HG03066 (cell line): ENCODE measurements at regions not wholly inside any gene's neighbourhood (a gene's known extent, or its start where the extent isn't known, plus 50 kb on each side); places are given as distances from the start of the nearest gene placed in this dataset.

Experiments used
- ATAC-seq: cut with Tn5 transposase; IDR thresholded peaks from one replicate; pipeline ENCODE4 v1.9.1; 2021; ENCODE audit warnings: low read depth; ENCODE audit not compliant: unreplicated experiment

DNA sequence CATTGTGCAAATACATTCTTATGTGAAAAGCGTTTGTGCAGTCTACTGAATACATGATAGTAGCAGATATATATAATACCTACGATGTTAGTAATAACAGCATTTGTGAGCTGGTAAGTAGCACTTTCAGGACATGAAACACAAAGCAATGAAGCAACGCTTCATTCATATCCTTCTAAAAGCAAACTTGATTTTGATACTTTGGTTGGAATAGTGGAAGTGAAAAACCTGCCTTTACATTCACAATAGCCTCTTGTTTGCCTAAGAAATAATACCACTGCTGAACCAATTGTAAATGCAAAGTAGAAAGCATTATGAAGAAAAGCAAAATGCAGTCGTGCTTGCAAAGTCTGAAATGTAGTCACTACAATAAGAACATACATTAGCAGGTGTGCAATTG, 926.3 kb downstream of the FSTL5 start:
- no peak for ATAC-seq

DNA sequence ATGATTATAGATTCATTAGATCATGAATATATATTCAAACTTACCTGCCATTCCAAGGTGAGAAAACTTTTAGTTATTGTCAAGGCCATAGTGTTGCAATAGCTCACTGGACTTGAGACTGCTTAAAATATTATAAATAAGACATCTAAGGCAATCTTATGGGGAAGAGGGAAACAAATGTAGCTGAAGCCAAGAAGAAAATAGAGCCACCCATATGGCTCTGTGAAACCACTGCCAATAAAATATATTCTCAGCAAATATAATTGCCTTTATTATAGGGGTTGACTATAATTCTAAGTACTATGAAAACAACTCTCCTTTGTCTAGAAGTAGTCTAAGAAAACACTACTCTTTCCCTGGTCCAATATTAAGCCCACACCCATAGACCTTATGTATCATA, 938.5 kb downstream of the FSTL5 start:
- ATAC-seq = no peak

GRCh38 chr4:161222889-161223288, 940.9 kb downstream of the FSTL5 start:
- ATAC-seq = no peak

DNA sequence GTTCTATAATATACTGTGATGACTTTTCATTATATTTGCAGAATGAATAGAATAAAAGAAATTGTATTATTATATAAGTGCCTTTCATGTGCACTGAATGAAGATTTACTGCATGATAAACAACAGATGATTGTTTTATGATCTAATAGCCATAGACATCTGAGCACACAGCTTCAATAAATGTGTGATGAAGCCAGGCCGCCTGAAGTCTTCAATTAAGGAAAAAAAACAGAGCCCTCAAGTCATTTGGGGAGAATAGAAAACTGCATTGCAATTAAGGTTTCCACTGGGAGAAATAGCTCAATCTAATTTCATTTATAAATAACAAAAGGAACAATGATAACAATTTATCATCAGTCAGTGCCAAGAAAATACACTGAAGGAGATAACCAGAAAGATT, 955.2 kb downstream of the FSTL5 start:
- ATAC-seq = no peak

DNA sequence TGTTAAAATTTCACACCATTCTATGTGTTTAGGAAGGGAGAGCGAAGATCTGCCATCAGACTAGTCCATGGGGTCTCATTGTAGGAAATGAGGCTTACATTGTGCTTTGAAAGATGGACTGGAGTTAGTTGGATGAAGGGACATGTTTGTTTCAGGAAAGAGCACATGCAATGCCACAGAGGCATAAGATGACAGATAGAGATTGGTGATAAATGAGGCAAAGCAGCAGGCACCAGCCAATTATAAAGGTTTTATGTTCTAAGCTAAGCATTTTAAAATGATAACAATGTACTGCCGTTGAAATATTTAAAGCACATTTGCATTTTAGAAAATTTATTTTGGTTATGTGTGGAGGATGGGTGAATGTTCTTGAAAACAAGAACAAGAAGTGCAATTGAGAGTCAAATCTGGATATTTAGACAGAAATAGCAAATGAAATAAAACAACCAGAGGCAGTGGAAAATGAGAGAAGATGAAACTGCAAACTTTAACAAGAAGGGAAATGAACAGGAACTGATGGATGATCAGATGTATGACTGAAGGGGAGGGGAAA, 957.2 kb downstream of the FSTL5 start:
- no peak for ATAC-seq

GRCh38 chr4:161203865-161204264, 959.9 kb downstream of the FSTL5 start:
- ATAC-seq = no peak

DNA sequence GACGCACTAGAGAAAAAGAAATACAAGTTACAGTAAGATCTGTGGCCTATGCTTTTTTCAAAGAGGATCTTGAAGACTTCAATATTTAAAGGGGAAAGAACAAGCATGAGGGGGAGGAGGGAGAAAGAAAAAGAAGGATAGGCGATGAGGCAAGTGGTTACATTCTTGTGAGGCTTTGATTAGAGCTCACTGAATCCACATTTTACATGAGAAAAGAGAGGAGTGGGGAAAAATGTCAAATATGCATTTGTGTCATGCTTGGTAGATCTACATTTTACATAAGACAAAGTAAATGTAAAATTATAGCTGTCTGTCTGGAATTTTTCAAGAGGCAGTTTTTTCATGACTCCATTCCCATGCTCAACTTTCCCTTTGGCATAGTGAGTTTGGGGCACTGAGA, 965.9 kb downstream of the FSTL5 start:
- ATAC-seq = no peak

DNA sequence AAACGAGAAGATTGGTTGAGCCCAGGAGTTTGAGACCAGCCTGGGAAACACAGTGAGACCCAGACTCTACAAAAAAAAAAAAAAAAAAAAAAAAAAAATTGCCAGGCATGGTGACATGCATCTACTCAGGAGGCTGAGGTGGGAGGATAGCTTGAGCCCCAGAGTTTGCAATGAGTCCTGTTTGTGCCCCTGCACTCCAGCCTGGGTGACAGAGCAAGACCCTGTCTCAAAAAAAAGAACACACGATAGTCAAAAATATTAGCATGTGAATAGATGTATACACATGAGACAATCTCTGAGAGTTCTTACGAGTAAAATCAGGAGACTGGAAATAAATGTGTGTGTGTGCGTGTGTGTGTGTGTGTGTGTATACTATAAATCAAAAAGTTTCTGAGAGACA, 966.3 kb downstream of the FSTL5 start:
- no peak for ATAC-seq

- ATAC-seq = no peak
Observed at GRCh38 chr4:161189286-161190134, 974.3 kb downstream of the FSTL5 start.

DNA sequence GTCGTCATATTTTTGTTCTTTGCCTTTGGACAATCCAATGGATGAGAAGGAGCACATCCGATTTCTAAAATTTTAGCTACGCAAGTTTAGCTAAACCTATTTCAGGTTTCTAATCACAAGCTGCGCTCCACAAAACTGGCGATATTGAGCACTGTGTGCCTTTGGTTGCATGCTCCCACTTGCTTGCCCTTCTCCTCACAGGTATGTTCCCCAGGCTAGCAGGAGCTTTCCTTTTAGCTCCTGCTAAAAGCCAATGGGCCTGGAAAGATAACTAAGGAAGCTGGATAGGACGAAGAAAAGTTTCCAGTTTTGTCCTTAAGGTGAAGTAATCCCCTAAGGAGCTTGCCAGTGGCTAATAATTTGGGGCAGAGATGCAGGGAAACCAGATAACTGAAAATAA, 975.2 kb downstream of the FSTL5 start:
- no peak for ATAC-seq

DNA sequence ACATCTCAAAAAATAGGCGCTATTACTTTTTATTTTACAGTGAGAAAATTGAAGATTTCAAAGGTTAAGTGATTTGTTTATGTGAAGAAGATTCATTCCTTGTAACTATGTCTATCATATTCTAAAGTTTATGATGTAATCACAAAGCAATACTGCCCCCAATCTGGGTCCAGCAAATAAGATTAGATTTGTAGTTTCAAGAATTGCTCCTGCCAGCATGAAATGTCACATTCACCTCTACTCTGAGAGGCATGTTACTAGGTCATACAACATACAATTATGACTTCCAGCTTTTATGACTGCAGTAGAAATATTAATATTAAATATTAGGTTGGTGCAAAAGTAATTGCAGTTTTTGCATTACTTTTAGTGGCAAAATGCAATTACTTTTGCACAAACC, 976.2 kb downstream of the FSTL5 start:
- no peak for ATAC-seq

DNA sequence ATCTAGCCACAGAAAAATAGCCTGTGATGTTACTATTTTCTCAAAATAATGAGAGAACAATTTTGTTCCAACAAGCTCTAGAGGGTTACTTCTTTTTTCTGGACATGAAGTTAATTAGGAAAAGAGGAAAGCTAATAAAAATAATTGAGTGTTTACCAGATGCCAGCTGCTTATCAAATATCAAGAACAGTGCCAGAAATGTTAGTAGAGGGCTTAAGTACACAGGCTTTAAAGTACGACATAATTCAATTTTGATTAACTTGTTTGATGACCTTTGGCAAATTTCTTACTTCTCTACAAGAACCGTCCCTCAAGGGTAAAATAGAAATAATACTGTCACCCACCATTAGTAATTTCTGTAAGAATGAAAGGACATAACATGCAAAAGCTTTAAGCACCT, 977.0 kb downstream of the FSTL5 start:
- no peak for ATAC-seq

GRCh38 chr4:161186012-161186411, 977.8 kb downstream of the FSTL5 start:
- ATAC-seq = no peak

DNA sequence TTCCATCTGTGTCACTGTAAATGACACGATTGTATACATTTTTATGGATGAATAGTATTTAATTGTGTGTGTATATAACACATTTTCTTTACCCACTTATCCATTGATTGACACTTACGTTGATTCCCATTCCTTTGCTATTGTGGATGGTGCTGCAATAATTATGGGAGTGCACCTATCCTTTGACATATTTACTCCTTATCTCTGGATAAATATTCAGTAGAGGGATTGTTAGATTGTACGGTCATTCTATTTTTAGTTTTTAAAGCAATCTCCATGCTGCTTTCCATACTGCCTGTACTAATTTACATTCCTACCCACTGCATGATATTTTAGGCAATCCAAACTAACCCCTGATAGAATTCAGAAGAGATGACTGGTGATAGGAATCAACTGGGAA, 980.1 kb downstream of the FSTL5 start:
- ATAC-seq = no peak

- no peak for ATAC-seq
Observed at GRCh38 chr4:161182913-161183312, 980.9 kb downstream of the FSTL5 start.

DNA sequence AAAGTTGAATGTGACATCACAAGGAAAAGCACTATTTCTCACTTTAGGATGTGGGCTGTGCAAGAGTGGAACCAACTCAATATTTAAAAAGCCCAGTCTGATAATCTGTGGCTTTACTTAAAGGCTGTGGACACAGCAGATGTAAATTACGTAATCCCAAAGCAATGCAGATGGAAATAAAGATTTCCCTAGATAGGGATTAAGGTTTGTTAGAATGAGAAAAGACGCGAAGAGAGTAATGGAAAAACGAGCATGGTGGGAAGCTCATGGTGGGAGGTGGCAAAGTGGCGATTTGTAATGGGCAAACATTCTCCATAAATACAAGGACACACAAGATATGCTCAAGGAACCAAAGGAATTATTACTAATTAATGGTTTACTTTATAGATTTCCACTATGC, 985.5 kb downstream of the FSTL5 start:
- no peak for ATAC-seq

GRCh38 chr4:161172396-161173026, 991.3 kb downstream of the FSTL5 start:
- no peak for ATAC-seq

GRCh38 chr4:161167539-161167938, 996.3 kb downstream of the FSTL5 start:
- ATAC-seq = no peak

DNA sequence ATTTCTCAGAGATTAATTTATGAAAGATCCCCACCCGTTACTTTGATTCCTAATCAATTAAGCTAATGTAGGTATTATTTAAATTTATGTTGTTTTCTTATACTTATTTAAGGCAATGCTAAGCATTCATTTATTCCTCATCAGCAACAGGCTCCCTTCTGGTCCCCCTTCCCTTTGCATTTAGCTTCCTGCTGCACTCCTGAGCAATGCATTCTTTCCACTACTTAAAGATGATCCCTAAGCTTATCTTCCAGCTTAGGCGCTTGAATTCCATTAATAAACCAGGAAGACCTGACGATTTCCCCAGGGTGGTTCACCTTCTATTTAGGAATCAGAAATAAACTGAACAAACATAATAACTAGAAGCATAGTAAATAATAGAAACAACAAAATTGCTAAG, 1003.1 kb downstream of the FSTL5 start:
- ATAC-seq = no peak

- no peak for ATAC-seq
Observed at GRCh38 chr4:161148051-161148450, 1015.7 kb downstream of the FSTL5 start.

GRCh38 chr4:161143375-161143774, 1020.4 kb downstream of the FSTL5 start:
- no peak for ATAC-seq

DNA sequence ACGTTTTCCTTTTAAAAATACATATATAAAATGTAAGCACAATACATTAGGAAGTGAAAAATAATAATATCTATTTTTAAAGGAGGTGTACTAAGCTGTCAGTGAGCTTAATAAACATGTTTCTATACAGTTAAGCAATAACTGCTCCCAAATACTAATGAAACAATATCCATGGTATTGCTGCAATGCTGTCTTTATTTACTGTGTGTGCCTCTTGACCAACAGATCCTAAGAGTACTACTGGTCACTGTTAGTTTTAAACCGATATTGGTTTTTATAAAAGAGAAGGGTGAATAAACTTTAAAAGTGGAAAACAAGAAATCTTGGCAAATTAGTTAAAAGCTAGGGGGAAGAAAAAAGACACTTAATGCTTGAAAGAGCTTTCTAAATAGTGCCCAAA, 1029.0 kb downstream of the FSTL5 start:
- no peak for ATAC-seq
